GM19397 (cell line): ENCODE measurements at regions not wholly inside any gene's neighbourhood (a gene's known extent, or its start where the extent isn't known, plus 50 kb on each side); places are given as distances from the start of the nearest gene placed in this dataset.

ENCODE experiments used
- ATAC-seq: cut with Tn5 transposase; IDR thresholded peaks from one replicate; pipeline ENCODE4 v1.9.1; 2021; ENCODE audit warnings: mild to moderate bottlenecking, moderate library complexity; ENCODE audit not compliant: unreplicated experiment

GRCh38 chr1:222995236-222995580 is 147.8 kb downstream of the TLR5 start:
- no peak for ATAC-seq

DNA sequence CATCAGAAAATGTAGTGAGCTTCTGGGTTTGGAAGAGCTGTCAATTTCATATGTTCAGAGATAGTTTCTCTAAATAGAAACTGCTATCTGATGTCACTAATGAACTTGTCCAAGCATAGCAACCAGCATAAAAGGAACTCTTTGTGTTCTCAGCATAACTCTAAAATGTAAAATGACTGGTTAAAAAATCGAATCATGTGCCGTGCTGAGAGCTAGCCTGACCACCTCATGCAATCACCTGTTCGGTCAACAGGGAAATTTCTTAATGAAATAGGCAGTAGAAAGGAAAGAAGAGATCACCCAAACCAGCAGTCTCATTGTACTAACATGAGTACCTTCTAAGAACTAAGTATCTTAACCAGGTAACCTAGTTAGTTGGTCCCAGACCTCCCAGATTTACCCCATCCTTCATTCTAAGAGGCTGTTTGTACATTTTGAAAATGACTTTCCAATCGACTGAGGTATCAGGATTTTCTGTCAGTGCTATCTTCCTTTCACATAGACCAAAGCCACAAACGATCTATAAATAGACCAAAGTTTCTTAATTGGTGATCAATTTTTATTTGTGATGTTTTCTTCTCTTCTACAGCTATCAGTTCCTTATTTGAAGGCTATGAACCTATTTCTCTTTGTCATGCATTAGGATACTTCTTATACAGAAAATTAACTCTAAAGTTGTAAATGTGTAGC is 147.3 kb downstream of the TLR5 start:
- ATAC-seq: peak; percentile 39

DNA sequence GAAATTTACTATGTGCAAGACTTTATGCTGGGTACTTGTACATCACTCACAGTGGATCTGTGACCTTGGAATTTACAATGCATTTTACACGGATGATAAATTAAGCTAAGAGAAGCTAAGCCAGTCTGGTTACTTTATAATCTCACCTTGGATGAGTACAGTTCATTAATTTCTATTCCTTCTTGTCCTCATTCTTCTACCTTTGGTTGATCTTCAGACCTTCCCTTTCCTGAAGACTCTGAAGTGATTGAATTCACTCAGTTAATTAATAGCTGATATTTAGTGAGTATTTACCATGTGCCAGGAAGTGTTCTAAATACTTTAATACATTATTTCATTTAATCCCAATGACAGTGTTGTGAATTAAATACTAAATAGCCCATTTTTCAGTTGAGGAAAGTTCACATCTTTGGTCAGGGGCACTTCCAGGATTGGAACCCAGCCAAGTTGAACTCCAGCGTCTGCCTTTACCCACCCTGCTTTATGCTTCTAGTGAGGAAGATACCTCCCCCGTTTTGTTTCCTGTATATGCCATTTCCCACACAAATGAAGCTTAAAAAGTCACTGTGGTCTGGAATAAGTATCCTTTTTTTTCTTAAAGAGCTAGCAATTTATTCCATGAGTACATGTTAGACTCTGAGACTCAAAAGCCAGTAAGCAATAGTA is 146.6 kb downstream of the TLR5 start:
- ATAC-seq: no peak

DNA sequence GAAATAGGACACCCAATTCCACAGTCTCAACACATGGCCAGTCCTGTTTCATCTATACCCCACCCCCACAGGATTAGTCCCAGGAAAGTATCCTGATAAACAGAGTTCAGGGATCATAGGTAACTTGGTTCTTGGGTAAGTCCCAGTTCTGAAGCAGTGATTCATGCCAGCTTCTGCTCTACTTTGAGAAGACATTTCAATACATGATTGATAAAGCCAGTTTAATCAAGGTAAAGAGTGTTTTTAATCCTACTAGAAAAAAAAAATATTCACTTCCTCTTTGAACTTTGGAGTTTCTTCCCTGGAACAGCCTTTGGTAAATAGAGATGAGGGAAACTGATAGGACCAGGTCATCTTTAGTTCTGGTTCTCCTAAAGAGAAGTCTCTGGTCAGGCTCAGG is 142.4 kb downstream of the TLR5 start:
- no peak for ATAC-seq

DNA sequence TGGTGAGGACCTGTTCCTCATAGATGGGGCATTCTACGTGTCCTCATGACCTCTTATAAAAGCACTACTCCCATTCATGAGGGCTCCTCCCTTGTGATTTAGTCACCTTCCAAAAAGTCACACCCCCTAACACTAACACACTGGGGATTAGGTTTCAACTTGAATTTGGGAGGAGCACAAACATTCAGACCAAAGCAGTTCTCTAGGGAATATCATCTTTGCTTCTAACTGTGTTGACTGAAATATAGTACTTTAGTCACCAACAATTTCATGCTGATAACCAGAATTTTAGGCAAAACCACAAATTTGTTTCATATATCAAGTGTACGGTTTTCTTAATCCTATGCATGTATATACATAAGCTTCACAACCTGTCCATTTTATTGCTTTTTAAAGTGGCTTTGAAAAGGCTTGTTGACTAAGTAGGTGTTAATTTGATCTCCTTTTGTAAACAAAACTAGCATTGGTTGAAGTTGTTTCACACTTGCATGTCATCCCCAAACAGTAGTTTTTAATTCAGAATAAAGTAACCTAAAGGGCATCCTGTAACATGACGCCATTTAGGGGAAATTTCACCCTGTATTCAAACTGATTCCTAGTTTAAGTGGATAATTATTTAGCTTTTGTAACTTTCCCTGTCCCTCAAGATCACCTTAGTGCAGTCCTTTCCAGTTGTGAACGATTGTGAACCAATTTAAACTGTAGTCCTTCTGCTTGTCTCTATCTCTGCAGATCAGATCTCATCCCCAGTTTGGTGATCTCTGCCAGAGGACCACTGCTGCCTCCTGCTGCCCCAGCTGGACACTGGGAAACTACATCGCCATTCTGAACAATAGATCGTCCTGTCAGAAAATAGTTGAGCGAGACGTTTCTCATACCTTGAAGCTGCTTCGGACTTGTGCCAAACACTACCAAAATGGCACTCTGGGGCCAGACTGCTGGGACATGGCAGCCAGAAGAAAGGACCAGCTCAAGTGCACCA is 141.1 kb downstream of the TLR5 start:
- ATAC-seq: no peak

DNA sequence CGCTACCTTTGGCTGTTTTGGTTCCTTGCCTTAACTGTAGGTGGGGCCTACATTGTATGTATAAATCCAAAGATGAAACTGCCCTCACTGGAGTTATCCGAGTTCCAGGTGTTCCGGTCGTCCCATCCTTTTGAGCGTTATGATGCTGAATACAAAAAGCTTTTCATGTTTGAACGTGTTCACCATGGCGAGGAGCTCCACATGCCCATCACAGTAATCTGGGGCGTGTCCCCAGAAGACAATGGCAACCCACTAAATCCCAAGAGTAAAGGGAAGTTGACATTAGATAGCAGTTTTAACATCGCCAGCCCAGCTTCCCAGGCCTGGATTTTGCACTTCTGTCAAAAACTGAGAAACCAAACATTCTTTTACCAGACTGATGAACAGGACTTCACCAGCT is 139.5 kb downstream of the TLR5 start:
- no peak for ATAC-seq

DNA sequence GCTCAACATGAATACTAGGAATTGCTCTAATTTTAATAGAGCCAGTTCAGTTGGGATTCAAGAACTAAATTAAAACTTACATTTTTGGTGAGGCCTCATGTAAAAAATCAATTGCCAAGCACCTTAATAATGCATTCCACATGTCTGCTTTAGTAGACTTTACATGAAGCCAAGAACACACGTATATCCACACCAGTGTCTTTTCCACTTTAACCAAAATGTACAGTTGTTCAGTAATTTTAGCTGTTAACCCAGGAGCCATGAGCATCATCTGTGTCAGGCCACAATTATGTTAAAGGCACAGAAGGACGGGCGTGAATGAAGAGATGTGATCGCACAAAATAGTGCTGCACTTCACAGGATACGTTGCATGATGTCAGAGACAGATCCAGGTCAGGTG is 136.7 kb downstream of the TLR5 start:
- ATAC-seq: no peak

- ATAC-seq: no peak
Observed at GRCh38 chr1:223006917-223007648, 136.0 kb downstream of the TLR5 start.

- no peak for ATAC-seq
Observed at GRCh38 chr1:223007935-223008334, 135.1 kb downstream of the TLR5 start.

DNA sequence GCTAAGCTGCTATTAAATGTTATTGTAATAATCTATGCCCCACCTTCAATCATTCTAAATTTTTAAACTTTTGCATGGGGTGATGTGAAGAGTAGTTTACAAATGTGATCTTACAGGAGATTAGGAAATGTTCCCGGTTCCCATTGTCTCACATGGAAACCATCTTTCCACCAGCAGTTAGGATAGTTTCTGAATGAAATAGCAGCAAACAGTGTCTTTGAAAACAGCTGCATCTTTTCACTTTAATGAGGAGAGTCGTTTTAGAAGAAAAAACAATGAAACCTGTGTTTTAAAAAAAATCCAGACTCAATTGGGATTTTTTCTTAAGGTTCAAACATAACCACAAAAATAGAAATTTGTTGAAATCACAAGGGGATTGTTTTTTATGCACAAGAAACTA is 134.2 kb downstream of the TLR5 start:
- no peak for ATAC-seq

GRCh38 chr1:223009406-223009805 is 133.6 kb downstream of the TLR5 start:
- no peak for ATAC-seq

DNA sequence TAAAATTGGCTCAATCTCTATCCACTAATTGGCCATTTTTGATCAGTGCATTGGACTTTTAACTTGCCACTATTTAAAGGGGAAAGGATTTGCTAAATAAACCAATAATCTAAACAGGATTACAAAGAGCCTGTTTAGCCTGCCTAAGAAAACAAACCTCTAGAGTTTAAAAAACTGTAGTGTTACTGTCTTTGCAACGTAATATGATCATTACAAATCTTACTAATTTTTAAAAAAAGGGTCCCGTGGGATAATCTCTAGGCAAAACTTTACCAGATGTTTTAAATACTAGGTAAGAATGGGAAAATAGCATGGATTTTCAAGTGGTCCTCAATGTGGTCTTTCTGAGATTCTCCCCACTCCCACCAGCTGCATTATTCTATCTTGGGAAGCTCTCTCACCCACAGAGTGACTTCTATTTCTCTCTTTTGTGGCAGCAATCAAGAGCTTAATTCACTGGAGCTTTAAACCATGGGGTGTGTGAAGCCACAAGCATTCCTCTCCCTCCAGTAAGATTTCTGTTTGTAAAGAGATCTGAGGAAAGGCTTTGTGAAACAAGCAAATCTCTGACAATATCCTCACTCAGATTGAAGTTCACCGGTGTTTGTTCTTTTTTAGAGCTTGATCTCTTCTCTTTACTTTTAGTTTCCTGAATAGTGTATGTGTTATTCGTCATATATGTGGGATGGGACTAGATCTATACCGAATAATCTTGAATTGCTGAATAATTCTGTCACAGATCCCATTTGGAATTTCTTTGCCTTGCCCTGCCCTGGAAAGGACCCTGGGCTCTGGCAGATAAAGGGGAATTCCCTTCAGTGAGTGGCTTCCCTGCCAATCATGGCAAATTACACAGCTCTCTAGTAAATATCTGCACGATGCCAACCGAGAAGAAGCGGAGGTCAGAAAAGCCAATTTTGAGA is 132.2 kb downstream of the TLR5 start:
- ATAC-seq: no peak

DNA sequence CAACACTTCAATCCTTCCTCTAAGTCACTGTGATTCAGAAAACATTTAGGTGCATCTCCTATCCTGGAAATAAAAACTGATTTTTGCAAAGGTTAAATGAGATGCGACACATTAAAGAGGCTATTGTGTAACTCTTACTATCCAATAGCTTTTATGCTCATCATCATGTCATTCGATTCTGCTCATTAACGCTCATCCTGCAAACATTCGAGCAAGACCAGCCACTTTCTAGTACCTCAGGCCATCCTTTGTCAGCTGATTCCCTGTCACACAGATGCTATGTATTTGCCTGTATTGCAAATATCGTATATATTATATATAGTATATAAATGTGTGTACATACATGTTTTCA is 131.6 kb downstream of the TLR5 start:
- no peak for ATAC-seq

- no peak for ATAC-seq
Observed at GRCh38 chr1:223012176-223012788, 130.8 kb downstream of the TLR5 start.

DNA sequence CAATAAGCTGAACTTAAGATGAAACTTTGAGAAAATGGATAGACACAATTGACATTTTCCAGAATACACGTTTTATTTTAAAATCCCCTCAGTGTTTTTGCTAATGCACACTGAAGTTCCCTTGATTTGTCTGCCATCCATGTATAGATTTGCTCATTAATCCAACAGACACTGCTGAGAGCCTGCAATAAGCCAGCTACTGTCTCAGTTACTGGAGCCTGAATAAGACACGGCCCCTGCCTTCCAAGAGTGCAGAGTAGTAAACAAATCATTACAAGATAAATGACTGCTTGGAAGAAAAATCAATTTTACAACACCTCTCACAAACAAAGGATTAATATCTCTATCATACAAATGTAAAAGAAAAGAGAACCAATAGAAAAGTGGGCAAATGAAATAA is 130.1 kb downstream of the TLR5 start:
- ATAC-seq: no peak

GRCh38 chr1:223014142-223014873 is 128.7 kb downstream of the TLR5 start:
- no peak for ATAC-seq

DNA sequence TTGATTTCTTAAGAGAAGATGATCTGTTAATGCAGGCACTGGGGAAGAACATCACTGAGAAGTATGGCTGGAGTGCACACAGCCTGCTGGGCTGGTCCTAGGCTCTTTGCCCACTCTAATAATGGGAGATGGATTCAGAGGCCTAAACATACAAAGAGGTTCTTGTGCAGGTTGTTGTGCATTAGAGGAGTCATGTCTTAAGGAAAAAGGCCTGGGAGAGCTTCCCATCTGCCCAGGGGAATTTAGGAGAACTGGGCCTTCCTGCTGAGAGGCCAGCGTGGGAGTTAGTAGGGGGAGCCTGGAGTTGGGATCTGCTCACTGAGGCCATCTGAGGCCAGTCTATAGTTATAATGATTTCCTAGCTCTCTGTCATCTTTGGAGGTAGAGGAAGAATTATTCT is 126.7 kb downstream of the TLR5 start:
- no peak for ATAC-seq

DNA sequence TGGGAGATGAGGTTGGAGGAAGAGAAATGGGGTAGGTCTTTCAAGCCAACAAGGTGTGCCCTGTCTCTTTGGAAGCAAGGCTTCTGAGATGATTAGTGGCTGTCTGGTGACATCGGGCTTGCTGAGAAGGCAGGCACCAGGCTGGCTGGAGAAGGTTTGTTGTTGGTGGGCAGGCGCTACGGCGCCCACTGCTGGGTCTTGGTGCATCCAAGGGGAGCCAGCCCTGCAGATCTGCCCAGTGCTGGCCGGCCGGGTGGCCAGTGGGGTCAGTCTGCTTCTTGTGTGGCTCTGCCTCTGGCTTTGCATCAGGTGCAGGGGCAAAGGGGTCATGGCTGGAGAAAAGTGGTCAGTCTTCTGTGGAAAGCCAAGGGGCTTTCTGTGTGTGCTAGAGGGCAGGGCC is 126.2 kb downstream of the TLR5 start:
- no peak for ATAC-seq

DNA sequence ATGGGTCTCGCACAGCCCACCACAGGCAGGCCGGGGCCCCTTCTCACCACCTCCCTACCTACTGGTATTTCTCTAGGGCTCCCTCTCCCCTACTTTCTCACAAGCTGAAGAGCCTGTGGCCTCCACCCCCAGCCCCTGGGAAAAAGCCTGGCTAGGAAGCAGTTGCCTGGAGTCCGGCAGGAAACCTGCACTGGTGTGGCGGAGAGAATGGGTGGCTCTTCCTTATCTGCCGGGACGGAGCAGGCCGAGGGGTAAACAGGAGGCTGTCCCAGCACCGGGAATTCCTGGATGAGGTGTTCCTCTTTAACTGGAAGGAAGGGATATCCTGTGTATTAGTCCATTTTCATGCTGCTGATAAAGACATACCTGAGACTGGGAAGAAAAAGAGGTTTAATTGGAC is 125.8 kb downstream of the TLR5 start:
- no peak for ATAC-seq
